ENCODE measurements at regions not wholly inside any gene's neighbourhood (a gene's known extent, or its start where the extent isn't known, plus 50 kb on each side); places are given as distances from the start of the nearest gene placed in this dataset.

GRCh38 chr9:1355656-1356055, 305.5 kb downstream of the DMRT2 start:
- H2BK12ac ChIP-seq (ENCODE audit: low read length), result no peak overlapping the region
- DNase-seq (ENCODE audit: low spot score), result no peak
- H3K4me3 ChIP-seq (ENCODE audit: low read length in 2 of 2), result no peak overlapping the region
- H3K4ac ChIP-seq (ENCODE audit: low read length), result no peak overlapping the region
- H4K91ac ChIP-seq (ENCODE audit: low read depth, low read length, poor library complexity), result no peak overlapping the region
- no peak overlapping the region for H2BK120ac ChIP-seq (ENCODE audit: low read depth, low read length)
- no CpG with 5 or more reads among the region's 1 CpG for WGBS, 2 donors (ENCODE audit: extremely low coverage in 2 of 2, insufficient read length in 2 of 2, insufficient replicate concordance in 1 of 2)
- H3K36me3 ChIP-seq (replicated peaks in 1 of 2; ENCODE audit: control insufficient read depth in 2 of 2, insufficient read depth in 2 of 2, low read length in 2 of 2), result no peaks in the 10 kb centered on the region
- no peaks in the 10 kb centered on the region for H3K79me1 ChIP-seq (ENCODE audit: low read depth, low read length)
- no peak overlapping the region for H2BK5ac ChIP-seq (ENCODE audit: low read length)
- no peak overlapping the region for H3K14ac ChIP-seq (ENCODE audit: low read length)
- H3K4me1 ChIP-seq (ENCODE audit: control insufficient read depth in 2 of 2, insufficient read depth in 1 of 2, low read depth in 1 of 2, low read length in 2 of 2), result no peaks in the 10 kb centered on the region
- H2BK15ac ChIP-seq (ENCODE audit: low read length), result no peak overlapping the region
- H3K9me3 ChIP-seq (replicated peaks in 1 of 2; ENCODE audit: control insufficient read depth in 2 of 2, insufficient read depth in 1 of 2, low read depth in 1 of 2, low read length in 2 of 2), result no peaks in the 10 kb centered on the region
- H3K4me2 ChIP-seq (ENCODE audit: insufficient read depth, low read length, poor library complexity, severe bottlenecking), result no peak overlapping the region
- H3K27ac ChIP-seq (replicated peaks; ENCODE audit: low read length), result no peak overlapping the region
- no peak overlapping the region for H2AFZ ChIP-seq (ENCODE audit: low read length)
- no peak overlapping the region for H3K23ac ChIP-seq (ENCODE audit: low read depth, low read length, poor library complexity)
- H3K9ac ChIP-seq (ENCODE audit: low read depth, low read length, poor library complexity), result no peak overlapping the region
- H3K27me3 ChIP-seq (ENCODE audit: control insufficient read depth in 3 of 3, insufficient read depth in 3 of 3, low read depth in 1 of 3, low read length in 3 of 3), result no peaks in the 10 kb centered on the region
- no peak overlapping the region for H2AK5ac ChIP-seq (ENCODE audit: low read depth, low read length)
- H3K18ac ChIP-seq (ENCODE audit: low read length), result no peak overlapping the region
- H4K8ac ChIP-seq (ENCODE audit: low read depth, low read length), result no peak overlapping the region

GRCh38 chr9:1362845-1363244, 312.7 kb downstream of the DMRT2 start:
- no peak overlapping the region for H3K27ac ChIP-seq (replicated peaks; ENCODE audit: low read length)
- H3K4me1 ChIP-seq (ENCODE audit: control insufficient read depth in 2 of 2, insufficient read depth in 1 of 2, low read depth in 1 of 2, low read length in 2 of 2), result no peaks in the 10 kb centered on the region
- H2BK5ac ChIP-seq (ENCODE audit: low read length), result no peak overlapping the region
- no peak overlapping the region for H2BK15ac ChIP-seq (ENCODE audit: low read length)
- no peak overlapping the region for H2AK5ac ChIP-seq (ENCODE audit: low read depth, low read length)
- H3K27me3 ChIP-seq (ENCODE audit: control insufficient read depth in 3 of 3, insufficient read depth in 3 of 3, low read depth in 1 of 3, low read length in 3 of 3), result no peaks in the 10 kb centered on the region
- H4K91ac ChIP-seq (ENCODE audit: low read depth, low read length, poor library complexity), result no peak overlapping the region
- H3K9me3 ChIP-seq (replicated peaks in 1 of 2; ENCODE audit: control insufficient read depth in 2 of 2, insufficient read depth in 1 of 2, low read depth in 1 of 2, low read length in 2 of 2), result no peaks in the 10 kb centered on the region
- no peaks in the 10 kb centered on the region for H3K36me3 ChIP-seq (replicated peaks in 1 of 2; ENCODE audit: control insufficient read depth in 2 of 2, insufficient read depth in 2 of 2, low read length in 2 of 2)
- H3K9ac ChIP-seq (ENCODE audit: low read depth, low read length, poor library complexity), result no peak overlapping the region
- DNase-seq (ENCODE audit: low spot score), result no peak
- H3K79me1 ChIP-seq (ENCODE audit: low read depth, low read length), result no peaks in the 10 kb centered on the region
- H4K8ac ChIP-seq (ENCODE audit: low read depth, low read length), result no peak overlapping the region
- no peak overlapping the region for H3K14ac ChIP-seq (ENCODE audit: low read length)
- no CpG with 5 or more reads among the region's 6 CpGs for WGBS, 2 donors (ENCODE audit: extremely low coverage in 2 of 2, insufficient read length in 2 of 2, insufficient replicate concordance in 1 of 2)
- H3K4me3 ChIP-seq (ENCODE audit: low read length in 2 of 2), result no peak overlapping the region
- H2AFZ ChIP-seq (ENCODE audit: low read length), result no peak overlapping the region
- no peak overlapping the region for H3K4ac ChIP-seq (ENCODE audit: low read length)
- H3K18ac ChIP-seq (ENCODE audit: low read length), result no peak overlapping the region
- H3K23ac ChIP-seq (ENCODE audit: low read depth, low read length, poor library complexity), result no peak overlapping the region
- no peak overlapping the region for H3K4me2 ChIP-seq (ENCODE audit: insufficient read depth, low read length, poor library complexity, severe bottlenecking)
- H2BK12ac ChIP-seq (ENCODE audit: low read length), result no peak overlapping the region
- H2BK120ac ChIP-seq (ENCODE audit: low read depth, low read length), result no peak overlapping the region

- no peak overlapping the region for H3K23ac ChIP-seq (ENCODE audit: low read depth, low read length, poor library complexity)
- H2BK5ac ChIP-seq (ENCODE audit: low read length), result no peak overlapping the region
- no peak overlapping the region for H2BK12ac ChIP-seq (ENCODE audit: low read length)
- H3K4me2 ChIP-seq (ENCODE audit: insufficient read depth, low read length, poor library complexity, severe bottlenecking), result no peak overlapping the region
- H2AK5ac ChIP-seq (ENCODE audit: low read depth, low read length), result no peak overlapping the region
- no peak overlapping the region for H2AFZ ChIP-seq (ENCODE audit: low read length)
- H3K4me3 ChIP-seq (ENCODE audit: low read length in 2 of 2), result no peak overlapping the region
- no peaks in the 10 kb centered on the region for H3K9me3 ChIP-seq (replicated peaks in 1 of 2; ENCODE audit: control insufficient read depth in 2 of 2, insufficient read depth in 1 of 2, low read depth in 1 of 2, low read length in 2 of 2)
- no peaks in the 10 kb centered on the region for H3K79me1 ChIP-seq (ENCODE audit: low read depth, low read length)
- H3K4ac ChIP-seq (ENCODE audit: low read length), result no peak overlapping the region
- DNase-seq (ENCODE audit: low spot score), result no peak
- H4K91ac ChIP-seq (ENCODE audit: low read depth, low read length, poor library complexity), result no peak overlapping the region
- no peak overlapping the region for H2BK120ac ChIP-seq (ENCODE audit: low read depth, low read length)
- no peak overlapping the region for H3K18ac ChIP-seq (ENCODE audit: low read length)
- no peak overlapping the region for H4K8ac ChIP-seq (ENCODE audit: low read depth, low read length)
- no peak overlapping the region for H3K9ac ChIP-seq (ENCODE audit: low read depth, low read length, poor library complexity)
- no peak overlapping the region for H2BK15ac ChIP-seq (ENCODE audit: low read length)
- WGBS, 2 donors (ENCODE audit: extremely low coverage in 2 of 2, insufficient read length in 2 of 2, insufficient replicate concordance in 1 of 2), result no CpG with 5 or more reads among the region's 2 CpGs
- no peaks in the 10 kb centered on the region for H3K36me3 ChIP-seq (replicated peaks in 1 of 2; ENCODE audit: control insufficient read depth in 2 of 2, insufficient read depth in 2 of 2, low read length in 2 of 2)
- no peak overlapping the region for H3K14ac ChIP-seq (ENCODE audit: low read length)
- H3K27ac ChIP-seq (replicated peaks; ENCODE audit: low read length), result no peak overlapping the region
- no peaks in the 10 kb centered on the region for H3K4me1 ChIP-seq (ENCODE audit: control insufficient read depth in 2 of 2, insufficient read depth in 1 of 2, low read depth in 1 of 2, low read length in 2 of 2)
- no peaks in the 10 kb centered on the region for H3K27me3 ChIP-seq (ENCODE audit: control insufficient read depth in 3 of 3, insufficient read depth in 3 of 3, low read depth in 1 of 3, low read length in 3 of 3)
These were observed 316.1 kb downstream of the DMRT2 start for GRCh38 chr9:1366276-1366675.

GRCh38 chr9:1369297-1369696, 319.1 kb downstream of the DMRT2 start:
- no peak overlapping the region for H2AFZ ChIP-seq (ENCODE audit: low read length)
- no peak overlapping the region for H2AK5ac ChIP-seq (ENCODE audit: low read depth, low read length)
- no peak overlapping the region for H2BK12ac ChIP-seq (ENCODE audit: low read length)
- H3K9ac ChIP-seq (ENCODE audit: low read depth, low read length, poor library complexity), result no peak overlapping the region
- no peaks in the 10 kb centered on the region for H3K36me3 ChIP-seq (replicated peaks in 1 of 2; ENCODE audit: control insufficient read depth in 2 of 2, insufficient read depth in 2 of 2, low read length in 2 of 2)
- no peak overlapping the region for H3K4me3 ChIP-seq (ENCODE audit: low read length in 2 of 2)
- no peaks in the 10 kb centered on the region for H3K27me3 ChIP-seq (ENCODE audit: control insufficient read depth in 3 of 3, insufficient read depth in 3 of 3, low read depth in 1 of 3, low read length in 3 of 3)
- H3K4ac ChIP-seq (ENCODE audit: low read length), result no peak overlapping the region
- H3K79me1 ChIP-seq (ENCODE audit: low read depth, low read length), result no peaks in the 10 kb centered on the region
- H2BK15ac ChIP-seq (ENCODE audit: low read length), result no peak overlapping the region
- H2BK120ac ChIP-seq (ENCODE audit: low read depth, low read length), result no peak overlapping the region
- no peak overlapping the region for H3K18ac ChIP-seq (ENCODE audit: low read length)
- H4K91ac ChIP-seq (ENCODE audit: low read depth, low read length, poor library complexity), result no peak overlapping the region
- no CpG with 5 or more reads among the region's 1 CpG for WGBS, 2 donors (ENCODE audit: extremely low coverage in 2 of 2, insufficient read length in 2 of 2, insufficient replicate concordance in 1 of 2)
- no peak overlapping the region for H3K27ac ChIP-seq (replicated peaks; ENCODE audit: low read length)
- no peak overlapping the region for H3K23ac ChIP-seq (ENCODE audit: low read depth, low read length, poor library complexity)
- H4K8ac ChIP-seq (ENCODE audit: low read depth, low read length), result no peak overlapping the region
- H3K14ac ChIP-seq (ENCODE audit: low read length), result no peak overlapping the region
- H3K4me1 ChIP-seq (ENCODE audit: control insufficient read depth in 2 of 2, insufficient read depth in 1 of 2, low read depth in 1 of 2, low read length in 2 of 2), result no peaks in the 10 kb centered on the region
- H3K4me2 ChIP-seq (ENCODE audit: insufficient read depth, low read length, poor library complexity, severe bottlenecking), result no peak overlapping the region
- no peak overlapping the region for H2BK5ac ChIP-seq (ENCODE audit: low read length)
- H3K9me3 ChIP-seq (replicated peaks in 1 of 2; ENCODE audit: control insufficient read depth in 2 of 2, insufficient read depth in 1 of 2, low read depth in 1 of 2, low read length in 2 of 2), result no peaks in the 10 kb centered on the region
- DNase-seq (ENCODE audit: low spot score), result no peak

Data from neuronal stem cell (in vitro differentiated cells).